Hepatocyte (in vitro differentiated cells): ENCODE measurements at regions not wholly inside any gene's neighbourhood (a gene's known extent, or its start where the extent isn't known, plus 50 kb on each side); places are given as distances from the start of the nearest gene placed in this dataset.

Source experiments
- DNase-seq: peaks from one replicate; pipeline ENCODE4 v3.0.0-alpha.2; 2016; ENCODE audit warnings: low spot score
- H2AFZ ChIP-seq: fragments of 200-600 bp; sonication (generic); 2 replicates; pipeline ENCODE4 v1.6.0; 2016; ENCODE audit warnings: antibody characterized with exemption, mild to moderate bottlenecking
- H3K27ac ChIP-seq: fragments of 200-600 bp; sonication (generic); 2 replicates; pipeline ENCODE4 v1.5.1; 2016; ENCODE audit warnings: mild to moderate bottlenecking
- H3K27me3 ChIP-seq: fragments of 200-600 bp; sonication (generic); 2 replicates; pipeline ENCODE4 v1.6.1; 2016
- H3K36me3 ChIP-seq: fragments of 200-600 bp; sonication (generic); replicated peaks from 2 replicates; pipeline ENCODE4 v1.5.1; 2016; ENCODE audit warnings: low read depth; ENCODE audit not compliant: insufficient read depth
- H3K4me1 ChIP-seq: fragments of 200-600 bp; sonication (generic); 2 replicates; pipeline ENCODE4 v1.5.1; 2016; ENCODE audit warnings: mild to moderate bottlenecking, moderate library complexity; ENCODE audit not compliant: insufficient read depth
- H3K4me2 ChIP-seq: fragments of 200-600 bp; sonication (generic); 2 replicates; pipeline ENCODE4 v1.6.0; 2016
- H3K4me3 ChIP-seq: fragments of 200-600 bp; sonication (generic); 2 replicates; pipeline ENCODE4 v1.5.1; 2016; ENCODE audit warnings: mild to moderate bottlenecking
- H3K79me2 ChIP-seq: fragments of 200-600 bp; sonication (generic); 2 replicates; pipeline ENCODE4 v1.6.0; 2017; ENCODE audit warnings: mild to moderate bottlenecking
- H3K9me2 ChIP-seq: fragments of 200-600 bp; sonication (generic); replicated peaks from 2 replicates; pipeline ENCODE4 v1.6.0; 2017; ENCODE audit warnings: mild to moderate bottlenecking; ENCODE audit not compliant: insufficient read depth
- H3K9me3 ChIP-seq: fragments of 200-600 bp; sonication (generic); 2 replicates; pipeline ENCODE4 v1.5.1; 2016; ENCODE audit warnings: low read depth, mild to moderate bottlenecking
- H4K20me1 ChIP-seq: fragments of 200-600 bp; sonication (generic); 2 replicates; pipeline ENCODE4 v1.6.0; 2016; ENCODE audit warnings: mild to moderate bottlenecking; ENCODE audit not compliant: insufficient read depth, poor library complexity, severe bottlenecking
- CTCF ChIP-seq: fragments of 200-600 bp; sonication (generic); IDR thresholded peaks from 2 replicates; pipeline ENCODE4 v1.5.1; 2016; ENCODE audit warnings: antibody characterized with exemption, mild to moderate bottlenecking; ENCODE audit not compliant: poor library complexity
- EZH2 ChIP-seq: fragments of 200-600 bp; sonication (generic); IDR thresholded peaks from 2 replicates; pipeline ENCODE4 v1.6.1; 2016; ENCODE audit warnings: antibody characterized with exemption, mild to moderate bottlenecking, borderline replicate concordance
- EZH2phosphoT487 ChIP-seq: fragments of 200-600 bp; sonication (generic); IDR thresholded peaks from one replicate; pipeline ENCODE4 v1.6.1; 2018; ENCODE audit warnings: antibody characterized with exemption, mild to moderate bottlenecking, low read depth, moderate library complexity; ENCODE audit not compliant: unreplicated experiment, severe bottlenecking
- WGBS: methylation state at CpG from one replicate; pipeline ENCODE4 v1.1.6; 2016; ENCODE audit warnings: low lambda C conversion rate; ENCODE audit errors: missing lambda C conversion rate; 5-methylcytosine and 5-hydroxymethylcytosine counted together

- Histone ChIP-seq H3K4me3 (no peak overlapping the region), H3K36me3 (no peaks in the 10 kb centered on the region), H3K27ac (no peak overlapping the region), H4K20me1 (no peaks in the 10 kb centered on the region), H3K4me1 (no peaks in the 10 kb centered on the region), H3K4me2 (no peak overlapping the region), H3K79me2 (no peaks in the 10 kb centered on the region), H2AFZ (no peak overlapping the region), H3K9me3 (no peaks in the 10 kb centered on the region), H3K9me2 (no peaks in the 10 kb centered on the region), H3K27me3 (no peaks in the 10 kb centered on the region)
- 100% methylated on average over 1 of the region's 1 CpG for WGBS
- no peak for TF ChIP-seq CTCF
- DNase-seq, result no peak
Measured at GRCh38 chr4:137067735-137068134, 464.6 kb downstream of the PCDH18 start.

DNA sequence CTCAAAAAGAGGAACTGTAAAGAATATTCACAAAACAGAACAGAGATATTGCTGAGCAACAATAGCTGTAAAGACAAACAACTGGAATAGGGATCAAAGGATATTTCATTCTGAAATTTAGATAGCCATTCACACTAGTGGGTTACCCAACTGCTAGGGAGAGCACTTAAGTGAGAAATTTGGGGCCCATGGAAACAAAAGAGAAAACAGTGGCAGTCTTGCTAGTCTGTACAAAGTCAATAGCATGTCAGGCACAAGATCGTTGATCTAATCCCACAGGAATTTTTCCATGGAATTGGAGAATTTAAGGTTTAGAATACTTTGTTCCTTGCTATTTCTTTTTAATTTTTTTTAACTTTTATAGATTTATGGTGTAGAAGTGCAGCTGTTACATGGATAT, 467.0 kb downstream of the PCDH18 start:
- WGBS, result 23% methylated on average over 1 of the region's 1 CpG
- H3K9me2 ChIP-seq, result no peaks in the 10 kb centered on the region
- no peaks in the 10 kb centered on the region for H3K4me1 ChIP-seq
- no peak overlapping the region for H2AFZ ChIP-seq
- H3K9me3 ChIP-seq, result no peaks in the 10 kb centered on the region
- no peaks in the 10 kb centered on the region for H3K79me2 ChIP-seq
- DNase-seq, result no peak
- H3K27me3 ChIP-seq, result no peaks in the 10 kb centered on the region
- no peak overlapping the region for H3K4me3 ChIP-seq
- TF ChIP-seq EZH2, result no peak
- no peak for TF ChIP-seq EZH2phosphoT487
- TF ChIP-seq CTCF, result no peak
- no peaks in the 10 kb centered on the region for H4K20me1 ChIP-seq
- H3K36me3 ChIP-seq, result no peaks in the 10 kb centered on the region
- H3K27ac ChIP-seq, result no peak overlapping the region
- H3K4me2 ChIP-seq, result no peak overlapping the region

DNA sequence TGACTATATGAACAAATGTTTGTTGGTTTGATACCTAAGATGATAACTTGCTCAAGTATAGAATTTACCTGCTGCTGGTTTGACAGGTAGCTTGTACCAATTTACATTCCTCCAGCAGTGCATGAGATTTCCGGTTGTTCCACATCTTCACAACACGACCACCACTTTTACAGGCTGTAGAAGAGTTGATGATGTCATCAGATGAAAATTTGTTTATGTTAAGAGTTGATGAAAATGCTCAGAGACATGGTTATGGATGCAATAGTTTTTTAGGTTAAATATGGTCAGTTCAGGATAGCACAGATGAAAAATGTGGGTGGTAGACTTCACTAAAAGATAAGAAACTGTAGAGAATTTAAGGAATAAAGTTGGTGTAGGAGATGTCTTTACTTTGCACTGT, 468.3 kb downstream of the PCDH18 start:
- no peaks in the 10 kb centered on the region for H3K9me3 ChIP-seq
- H2AFZ ChIP-seq, result no peak overlapping the region
- H3K4me3 ChIP-seq, result no peak overlapping the region
- DNase-seq, result no peak
- H3K36me3 ChIP-seq, result no peaks in the 10 kb centered on the region
- no peak overlapping the region for H3K27ac ChIP-seq
- no peaks in the 10 kb centered on the region for H3K9me2 ChIP-seq
- TF ChIP-seq CTCF (no peak), EZH2 (no peak)
- no peaks in the 10 kb centered on the region for H4K20me1 ChIP-seq
- WGBS, result 68% methylated on average over 2 of the region's 2 CpGs
- no peak overlapping the region for H3K4me2 ChIP-seq
- H3K4me1 ChIP-seq, result no peaks in the 10 kb centered on the region
- no peaks in the 10 kb centered on the region for H3K79me2 ChIP-seq
- H3K27me3 ChIP-seq, result no peaks in the 10 kb centered on the region

- 88% methylated on average over 2 of the region's 2 CpGs for WGBS
- Histone ChIP-seq H3K4me1 (no peaks in the 10 kb centered on the region), H4K20me1 (no peaks in the 10 kb centered on the region), H3K9me2 (no peaks in the 10 kb centered on the region), H3K79me2 (no peaks in the 10 kb centered on the region), H3K27ac (no peak overlapping the region), H3K4me3 (no peak overlapping the region), H3K36me3 (no peaks in the 10 kb centered on the region), H3K9me3 (no peaks in the 10 kb centered on the region), H3K27me3 (no peaks in the 10 kb centered on the region), H3K4me2 (no peak overlapping the region), H2AFZ (no peak overlapping the region)
- TF ChIP-seq CTCF, result no peak
- no peak for TF ChIP-seq EZH2
- no peak for TF ChIP-seq EZH2phosphoT487
- no peak for DNase-seq
Measured at GRCh38 chr4:137043184-137043583, 489.1 kb downstream of the PCDH18 start.
